ENCODE measurements at regions not wholly inside any gene's neighbourhood (a gene's known extent, or its start where the extent isn't known, plus 50 kb on each side); places are given as distances from the start of the nearest gene placed in this dataset.
"Not testable (repeated sequence)": the region's sequence is repeated elsewhere in the genome, so short reads cannot be mapped to it uniquely, and the experiment has no call there.

GRCh38 chr6:58347534-58347933 lies 1030.1 kb downstream of the PRIM2 start:
- H3K27me3 ChIP-seq (ENCODE audit: low read depth, low read length); H3K36me3 ChIP-seq (replicated peaks; ENCODE audit: low read depth, low read length); H3K79me2 ChIP-seq (ENCODE audit: low read length); H3K27ac ChIP-seq (ENCODE audit: low read length); H3K9ac ChIP-seq (ENCODE audit: low read length); H3K4me2 ChIP-seq (ENCODE audit: low read length); H4K20me1 ChIP-seq (ENCODE audit: insufficient read depth, low read length); H2AFZ ChIP-seq (ENCODE audit: low read depth, low read length); H3K9me3 ChIP-seq (ENCODE audit: insufficient read depth, low read length); H3K4me3 ChIP-seq (ENCODE audit: low read length); H3K4me1 ChIP-seq (ENCODE audit: low read length): not testable (repeated sequence)

- H3K4me1 ChIP-seq (ENCODE audit: low read length); H3K4me3 ChIP-seq (ENCODE audit: low read length); H3K9ac ChIP-seq (ENCODE audit: low read length); H3K27ac ChIP-seq (ENCODE audit: low read length); H3K36me3 ChIP-seq (replicated peaks; ENCODE audit: low read depth, low read length); H3K4me2 ChIP-seq (ENCODE audit: low read length); H4K20me1 ChIP-seq (ENCODE audit: insufficient read depth, low read length); H3K79me2 ChIP-seq (ENCODE audit: low read length); H2AFZ ChIP-seq (ENCODE audit: low read depth, low read length); H3K9me3 ChIP-seq (ENCODE audit: insufficient read depth, low read length); H3K27me3 ChIP-seq (ENCODE audit: low read depth, low read length): not testable (repeated sequence)
Observed at GRCh38 chr6:58351619-58352018, 1034.2 kb downstream of the PRIM2 start.

GRCh38 chr6:58358452-58358851 lies 1041.0 kb downstream of the PRIM2 start:
- H4K20me1 ChIP-seq (ENCODE audit: insufficient read depth, low read length); H3K79me2 ChIP-seq (ENCODE audit: low read length); H3K27ac ChIP-seq (ENCODE audit: low read length); H3K9me3 ChIP-seq (ENCODE audit: insufficient read depth, low read length); H3K36me3 ChIP-seq (replicated peaks; ENCODE audit: low read depth, low read length); H3K4me2 ChIP-seq (ENCODE audit: low read length); H3K27me3 ChIP-seq (ENCODE audit: low read depth, low read length); H2AFZ ChIP-seq (ENCODE audit: low read depth, low read length); H3K9ac ChIP-seq (ENCODE audit: low read length); H3K4me1 ChIP-seq (ENCODE audit: low read length); H3K4me3 ChIP-seq (ENCODE audit: low read length): not testable (repeated sequence)

GRCh38 chr6:58365856-58366255 lies 1048.4 kb downstream of the PRIM2 start:
- not testable (repeated sequence) for H3K36me3 ChIP-seq (replicated peaks; ENCODE audit: low read depth, low read length); H3K4me3 ChIP-seq (ENCODE audit: low read length); H4K20me1 ChIP-seq (ENCODE audit: insufficient read depth, low read length); H3K4me1 ChIP-seq (ENCODE audit: low read length); H3K79me2 ChIP-seq (ENCODE audit: low read length); H3K9ac ChIP-seq (ENCODE audit: low read length); H3K27ac ChIP-seq (ENCODE audit: low read length); H3K9me3 ChIP-seq (ENCODE audit: insufficient read depth, low read length); H2AFZ ChIP-seq (ENCODE audit: low read depth, low read length); H3K27me3 ChIP-seq (ENCODE audit: low read depth, low read length); H3K4me2 ChIP-seq (ENCODE audit: low read length)

GRCh38 chr6:58406659-58407058 lies 1089.2 kb downstream of the PRIM2 start:
- H3K36me3 ChIP-seq (replicated peaks; ENCODE audit: low read depth, low read length); H4K20me1 ChIP-seq (ENCODE audit: insufficient read depth, low read length); H3K27me3 ChIP-seq (ENCODE audit: low read depth, low read length); H3K4me3 ChIP-seq (ENCODE audit: low read length); H2AFZ ChIP-seq (ENCODE audit: low read depth, low read length); H3K4me1 ChIP-seq (ENCODE audit: low read length); H3K79me2 ChIP-seq (ENCODE audit: low read length); H3K9ac ChIP-seq (ENCODE audit: low read length); H3K4me2 ChIP-seq (ENCODE audit: low read length); H3K9me3 ChIP-seq (ENCODE audit: insufficient read depth, low read length); H3K27ac ChIP-seq (ENCODE audit: low read length): not testable (repeated sequence)

GRCh38 chr6:58419321-58419720 lies 1101.9 kb downstream of the PRIM2 start:
- no peak overlapping the region for H3K9ac ChIP-seq (ENCODE audit: low read length)

More at GRCh38 chr6:58419321-58419720, 1101.9 kb downstream of the PRIM2 start:
- Histone ChIP-seq H4K20me1 (ENCODE audit: insufficient read depth, low read length) (no peaks in the 10 kb centered on the region), H3K4me1 (ENCODE audit: low read length) (no peaks in the 10 kb centered on the region), H3K79me2 (ENCODE audit: low read length) (no peaks in the 10 kb centered on the region), H3K4me3 (ENCODE audit: low read length) (no peak overlapping the region), H3K27ac (ENCODE audit: low read length) (no peak overlapping the region), H3K9me3 (ENCODE audit: insufficient read depth, low read length) (peaks cover 4% of the 10 kb centered on the region; the same call in 1 of the 2 replicates), H3K36me3 (replicated peaks; ENCODE audit: low read depth, low read length) (no peaks in the 10 kb centered on the region), H2AFZ (ENCODE audit: low read depth, low read length) (no peak overlapping the region), H3K4me2 (ENCODE audit: low read length) (no peak overlapping the region), H3K27me3 (ENCODE audit: low read depth, low read length) (no peaks in the 10 kb centered on the region)
- no peak for TF ChIP-seq EZH2phosphoT487 (IDR thresholded peaks at IDR 0.05; ENCODE audit: low read depth)
- TF ChIP-seq CTCF (IDR thresholded peaks at IDR 0.05; ENCODE audit: low read depth, low read length), result no peak

All from OCI-LY3 (cell line).